ENCODE measurements at regions not wholly inside any gene's neighbourhood (a gene's known extent, or its start where the extent isn't known, plus 50 kb on each side); places are given as distances from the start of the nearest gene placed in this dataset.
A peak's percentile ranks its signal among the peaks of the same experiment; 100 is the strongest.
"Not testable (repeated sequence)": the region's sequence is repeated elsewhere in the genome, so short reads cannot be mapped to it uniquely, and the experiment has no call there.

- Histone ChIP-seq H3K4me3 (no peak overlapping the region), H3K9me3 (replicated peaks in 1 of 3) (no peaks in the 10 kb centered on the region), H3K27ac (peak overlapping the region in 2 of 5 donors; percentile 16 to 72), H3K27me3 (no peaks in the 10 kb centered on the region), H3K36me3 (replicated peaks in 1 of 2) (no peaks in the 10 kb centered on the region), H3K4me1 (replicated peaks in 1 of 2) (peaks cover 0 to 6% of the 10 kb centered on the region in 2 donors)
- no peak for TF ChIP-seq CTCF (IDR thresholded peaks at IDR 0.05)
- TF ChIP-seq POLR2A (IDR thresholded peaks at IDR 0.05): no peak
- intact Hi-C loops (cut with DNase I): no loop called here
- peak in 3 of 7 donors; percentile 21 to 39 (median 36) for DNase-seq
- WGBS, 4 donors: 61 to 72% (median 71%) methylated on average over 4 of the region's 4 CpGs
These were observed 62.3 kb upstream of the SHLD1 start for GRCh38 chr20:5687884-5688283.

GRCh38 chr20:5686384-5687105 lies 63.7 kb upstream of the SHLD1 start:
- WGBS, 4 donors: 75 to 83% (median 80%) methylated on average over 12 to 15 of the region's 15 CpGs
- H3K27ac ChIP-seq: no peak overlapping the region
- H3K27me3 ChIP-seq: no peaks in the 10 kb centered on the region
- TF ChIP-seq POLR2A (IDR thresholded peaks at IDR 0.05) (no peak), CTCF (IDR thresholded peaks at IDR 0.05) (no peak)
- intact Hi-C loops (cut with DNase I): no loop called here
- H3K36me3 ChIP-seq (replicated peaks in 1 of 2): no peaks in the 10 kb centered on the region
- no peaks in the 10 kb centered on the region for H3K9me3 ChIP-seq (replicated peaks in 1 of 3)
- peaks cover 0 to 6% of the 10 kb centered on the region in 2 donors for H3K4me1 ChIP-seq (replicated peaks in 1 of 2)
- no peak overlapping the region for H3K4me3 ChIP-seq
- no peak for DNase-seq

GRCh38 chr20:5682556-5682955 lies 67.6 kb upstream of the SHLD1 start:
- H3K27ac ChIP-seq; H3K36me3 ChIP-seq (replicated peaks in 1 of 2); intact Hi-C loops (cut with DNase I); H3K4me1 ChIP-seq (replicated peaks in 1 of 2); H3K9me3 ChIP-seq (replicated peaks in 1 of 3); H3K27me3 ChIP-seq; DNase-seq; H3K4me3 ChIP-seq: not testable (repeated sequence)
- 20 to 63% (median 38%) methylated on average over 1 to 2 of the region's 2 CpGs for WGBS, 4 donors

- Histone ChIP-seq H3K4me1 (replicated peaks in 1 of 2) (no peaks in the 10 kb centered on the region), H3K36me3 (replicated peaks in 1 of 2) (no peaks in the 10 kb centered on the region), H3K27me3 (no peaks in the 10 kb centered on the region), H3K9me3 (replicated peaks in 1 of 3) (no peaks in the 10 kb centered on the region), H3K4me3 (no peak overlapping the region), H3K27ac (no peak overlapping the region)
- intact Hi-C loops (cut with DNase I): no loop called here
- TF ChIP-seq CTCF (IDR thresholded peaks at IDR 0.05) (no peak), POLR2A (IDR thresholded peaks at IDR 0.05) (no peak)
- DNase-seq: no peak
These were observed 69.4 kb upstream of the GPCPD1 start for GRCh38 chr20:5680192-5680591.

GRCh38 chr20:5678777-5679176 lies 68.0 kb upstream of the GPCPD1 start:
- intact Hi-C loops (cut with DNase I): no loop called here
- peaks cover 0 to 6% of the 10 kb centered on the region in 2 donors for H3K4me1 ChIP-seq (replicated peaks in 1 of 2)
- TF ChIP-seq CTCF (IDR thresholded peaks at IDR 0.05): no peak
- no peak for TF ChIP-seq POLR2A (IDR thresholded peaks at IDR 0.05)
- no peaks in the 10 kb centered on the region for H3K9me3 ChIP-seq (replicated peaks in 1 of 3)
- DNase-seq: no peak
- no peak overlapping the region for H3K27ac ChIP-seq
- H3K36me3 ChIP-seq (replicated peaks in 1 of 2): no peaks in the 10 kb centered on the region
- H3K27me3 ChIP-seq: no peaks in the 10 kb centered on the region
- H3K4me3 ChIP-seq: no peak overlapping the region
- 93 to 97% (median 96%) methylated on average over 2 of the region's 2 CpGs for WGBS, 4 donors

- H3K4me3 ChIP-seq; H3K27ac ChIP-seq; H3K9me3 ChIP-seq (replicated peaks in 1 of 3); intact Hi-C loops (cut with DNase I); H3K4me1 ChIP-seq (replicated peaks in 1 of 2); H3K36me3 ChIP-seq (replicated peaks in 1 of 2); DNase-seq; H3K27me3 ChIP-seq: not testable (repeated sequence)
- 92 to 97% (median 93%) methylated on average over 8 of the region's 8 CpGs for WGBS, 4 donors
These were observed 67.1 kb upstream of the GPCPD1 start for GRCh38 chr20:5677944-5678343.

Measured in adrenal gland (tissue), 9 donors.